ENCODE measurements at regions not wholly inside any gene's neighbourhood (a gene's known extent, or its start where the extent isn't known, plus 50 kb on each side); places are given as distances from the start of the nearest gene placed in this dataset.

DNA sequence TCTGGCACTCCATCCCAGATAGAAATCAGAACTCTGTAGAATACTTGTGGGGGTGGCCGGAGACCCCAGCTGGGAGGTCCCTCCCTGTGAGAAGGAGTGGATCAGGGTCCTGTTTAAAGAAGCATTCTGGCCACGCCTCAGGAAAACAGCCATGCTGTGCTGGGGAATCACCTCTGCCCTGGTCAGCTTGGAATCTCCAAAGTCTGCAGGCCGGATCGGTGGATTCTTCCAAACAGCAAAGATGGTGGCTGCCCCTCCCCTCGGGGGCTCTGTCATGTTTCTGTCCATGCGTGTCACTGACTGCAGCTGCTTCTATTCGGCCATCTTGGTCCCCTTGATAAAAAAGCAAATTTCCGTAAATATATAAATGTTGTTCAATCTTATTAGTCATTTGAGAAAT lies 365.9 kb downstream of the JRKL start:
- Histone ChIP-seq H2AFZ (no peak overlapping the region), H3K79me2 (ENCODE audit: low read depth) (no peaks in the 10 kb centered on the region), H3K9me3 (ENCODE audit: insufficient read depth, low read depth) (no peaks in the 10 kb centered on the region), H3K9me2 (ENCODE audit: insufficient read depth) (0 out of 2 replicates have a peak, but pooled peaks cover 4% of the 10 kb centered on the region), H3K4me2 (no peak overlapping the region), H3K27me3 (ENCODE audit: insufficient read depth, low read depth) (no peaks in the 10 kb centered on the region), H4K20me1 (ENCODE audit: insufficient read depth) (no peaks in the 10 kb centered on the region), H3K4me1 (replicated peaks; ENCODE audit: insufficient read depth) (no peaks in the 10 kb centered on the region), H3F3A (ENCODE audit: insufficient read depth, low read depth) (no peaks in the 10 kb centered on the region), H3K27ac (no peak overlapping the region), H3K4me3 (no peak overlapping the region), H3K36me3 (ENCODE audit: low read depth) (no peaks in the 10 kb centered on the region)
- ChIA-PET POLR2A (ENCODE audit: unreplicated experiment) (no interaction called here), CTCF (no interaction called here)
- BruUV-seq (replicated peaks) = no TSS peak
- intact Hi-C loops (cut with micrococcal nuclease; ENCODE audit: unreplicated experiment) = no loop called here
- DNase-seq = no peak
- TF ChIP-seq, protein P1, sequence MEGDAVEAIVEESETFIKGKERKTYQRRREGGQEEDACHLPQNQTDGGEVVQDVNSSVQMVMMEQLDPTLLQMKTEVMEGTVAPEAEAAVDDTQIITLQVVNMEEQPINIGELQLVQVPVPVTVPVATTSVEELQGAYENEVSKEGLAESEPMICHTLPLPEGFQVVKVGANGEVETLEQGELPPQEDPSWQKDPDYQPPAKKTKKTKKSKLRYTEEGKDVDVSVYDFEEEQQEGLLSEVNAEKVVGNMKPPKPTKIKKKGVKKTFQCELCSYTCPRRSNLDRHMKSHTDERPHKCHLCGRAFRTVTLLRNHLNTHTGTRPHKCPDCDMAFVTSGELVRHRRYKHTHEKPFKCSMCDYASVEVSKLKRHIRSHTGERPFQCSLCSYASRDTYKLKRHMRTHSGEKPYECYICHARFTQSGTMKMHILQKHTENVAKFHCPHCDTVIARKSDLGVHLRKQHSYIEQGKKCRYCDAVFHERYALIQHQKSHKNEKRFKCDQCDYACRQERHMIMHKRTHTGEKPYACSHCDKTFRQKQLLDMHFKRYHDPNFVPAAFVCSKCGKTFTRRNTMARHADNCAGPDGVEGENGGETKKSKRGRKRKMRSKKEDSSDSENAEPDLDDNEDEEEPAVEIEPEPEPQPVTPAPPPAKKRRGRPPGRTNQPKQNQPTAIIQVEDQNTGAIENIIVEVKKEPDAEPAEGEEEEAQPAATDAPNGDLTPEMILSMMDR (conservative IDR thresholded peaks at IDR 0.05) = no peak
- no peak for TF ChIP-seq EZH2 (IDR thresholded peaks at IDR 0.05; ENCODE audit: low read depth)

DNA sequence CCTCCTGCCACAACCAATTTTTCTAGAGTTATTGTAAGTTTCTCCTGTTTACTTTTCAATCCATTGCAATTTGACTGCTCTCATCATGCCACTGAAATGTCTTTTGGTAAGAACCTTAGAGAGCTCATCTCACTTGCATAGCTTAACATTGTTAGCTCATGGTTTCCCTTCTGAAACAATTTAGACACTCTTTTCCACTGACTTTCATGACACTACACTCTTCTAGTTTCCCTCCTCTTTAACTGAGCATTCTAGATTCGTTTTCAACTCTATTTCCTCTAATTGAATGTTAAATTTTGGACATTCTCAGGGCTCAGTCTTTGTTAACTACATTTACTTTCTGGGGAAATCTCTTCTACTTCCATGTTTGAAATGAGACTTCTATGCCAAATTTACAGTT lies 369.1 kb downstream of the JRKL start:
- H3K79me2 ChIP-seq (ENCODE audit: low read depth) = no peaks in the 10 kb centered on the region
- intact Hi-C loops (cut with micrococcal nuclease; ENCODE audit: unreplicated experiment) = no loop called here
- H4K20me1 ChIP-seq (ENCODE audit: insufficient read depth) = no peaks in the 10 kb centered on the region
- no peaks in the 10 kb centered on the region for H3F3A ChIP-seq (ENCODE audit: insufficient read depth, low read depth)
- no peak overlapping the region for H3K4me2 ChIP-seq
- no peaks in the 10 kb centered on the region for H3K9me3 ChIP-seq (ENCODE audit: insufficient read depth, low read depth)
- ChIA-PET CTCF (no interaction called here), POLR2A (ENCODE audit: unreplicated experiment) (no interaction called here)
- H2AFZ ChIP-seq = 0 out of 2 replicates have a peak overlapping the region, but pooled peaks have one; percentile 1
- H3K4me3 ChIP-seq = no peak overlapping the region
- no peaks in the 10 kb centered on the region for H3K36me3 ChIP-seq (ENCODE audit: low read depth)
- H3K9me2 ChIP-seq (ENCODE audit: insufficient read depth) = 0 out of 2 replicates have a peak, but pooled peaks cover 4% of the 10 kb centered on the region
- no peak for DNase-seq
- TF ChIP-seq, protein P1 (conservative IDR thresholded peaks at IDR 0.05) = no peak
- no peak for TF ChIP-seq EZH2 (IDR thresholded peaks at IDR 0.05; ENCODE audit: low read depth)
- H3K4me1 ChIP-seq (replicated peaks; ENCODE audit: insufficient read depth) = no peaks in the 10 kb centered on the region
- BruUV-seq (replicated peaks) = no TSS peak
- no peaks in the 10 kb centered on the region for H3K27me3 ChIP-seq (ENCODE audit: insufficient read depth, low read depth)
- H3K27ac ChIP-seq = no peak overlapping the region

DNA sequence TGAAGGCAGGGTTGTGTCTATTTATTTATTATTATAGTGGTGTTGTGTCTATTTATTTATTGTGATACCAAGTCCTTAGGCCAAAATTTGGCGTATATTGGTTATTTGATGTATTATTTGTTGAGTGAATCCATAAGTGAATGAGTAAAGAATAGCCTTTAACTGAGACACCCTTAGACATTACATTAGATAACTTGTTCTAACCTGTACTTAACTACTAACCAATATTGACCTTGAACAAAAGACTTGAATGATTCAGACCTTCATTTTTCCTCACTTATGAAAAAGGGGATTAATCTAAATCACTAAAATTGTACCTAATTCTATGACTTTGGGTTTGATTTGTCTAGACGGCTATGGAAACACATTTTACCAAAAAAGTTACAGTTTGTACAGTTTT lies 370.5 kb downstream of the JRKL start:
- Histone ChIP-seq H3K4me2 (no peak overlapping the region), H3K27ac (no peak overlapping the region), H3K79me2 (ENCODE audit: low read depth) (no peaks in the 10 kb centered on the region), H3K9me2 (ENCODE audit: insufficient read depth) (0 out of 2 replicates have a peak, but pooled peaks cover 4% of the 10 kb centered on the region), H4K20me1 (ENCODE audit: insufficient read depth) (no peaks in the 10 kb centered on the region), H3K27me3 (ENCODE audit: insufficient read depth, low read depth) (no peaks in the 10 kb centered on the region), H3K36me3 (ENCODE audit: low read depth) (no peaks in the 10 kb centered on the region), H3K4me1 (replicated peaks; ENCODE audit: insufficient read depth) (no peaks in the 10 kb centered on the region), H3K9me3 (ENCODE audit: insufficient read depth, low read depth) (no peaks in the 10 kb centered on the region), H3F3A (ENCODE audit: insufficient read depth, low read depth) (no peaks in the 10 kb centered on the region), H2AFZ (no peak overlapping the region), H3K4me3 (no peak overlapping the region)
- ChIA-PET POLR2A (ENCODE audit: unreplicated experiment) (no interaction called here), CTCF (no interaction called here)
- no TSS peak for BruUV-seq (replicated peaks)
- no peak for DNase-seq
- TF ChIP-seq, protein P1 (conservative IDR thresholded peaks at IDR 0.05) = no peak
- TF ChIP-seq EZH2 (IDR thresholded peaks at IDR 0.05; ENCODE audit: low read depth) = no peak
- intact Hi-C loops (cut with micrococcal nuclease; ENCODE audit: unreplicated experiment) = no loop called here

All from PC-9 (cell line).